ENCODE measurements at regions not wholly inside any gene's neighbourhood (a gene's known extent, or its start where the extent isn't known, plus 50 kb on each side); places are given as distances from the start of the nearest gene placed in this dataset.

GRCh38 chr4:127214016-127214415 lies 418.7 kb upstream of the INTU start:
- Mint-ChIP-seq H3K4me3 (no peak overlapping the region), H3K27ac (no peak overlapping the region), H3K9me3 (peaks cover 8% of the 10 kb centered on the region), H3K36me3 (no peaks in the 10 kb centered on the region), H3K27me3 (ENCODE audit: low read depth) (no peaks in the 10 kb centered on the region), H3K4me1 (peaks cover 12% of the 10 kb centered on the region)
- DNase-seq (ENCODE audit: low spot score in 2 of 2, unreplicated experiment in 2 of 2), result no peak
- TF ChIP-seq CTCF (IDR thresholded peaks at IDR 0.05; ENCODE audit: unreplicated experiment), result no peak

DNA sequence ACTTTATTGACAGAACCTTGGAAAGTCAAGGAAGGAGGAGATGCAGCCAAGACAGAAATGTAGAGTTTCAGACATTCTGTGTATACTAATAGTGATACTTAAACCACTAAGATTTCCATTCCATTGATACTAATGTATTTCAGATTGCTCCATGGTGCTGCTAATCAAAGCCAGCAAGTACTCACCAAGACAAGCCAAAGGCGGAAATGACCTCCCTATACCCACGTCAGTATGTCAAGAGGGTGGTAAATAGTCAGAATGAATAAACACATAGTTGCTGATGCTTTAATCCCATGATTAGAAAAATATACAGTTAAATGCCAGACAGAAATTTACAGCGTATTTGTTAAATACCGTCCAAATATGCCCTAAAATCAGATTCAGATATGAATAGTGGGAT lies 417.8 kb upstream of the INTU start:
- Mint-ChIP-seq H3K36me3 (no peaks in the 10 kb centered on the region), H3K9me3 (peaks cover 3% of the 10 kb centered on the region), H3K4me3 (no peak overlapping the region), H3K27ac (no peak overlapping the region), H3K4me1 (peaks cover 12% of the 10 kb centered on the region), H3K27me3 (ENCODE audit: low read depth) (no peaks in the 10 kb centered on the region)
- TF ChIP-seq CTCF (IDR thresholded peaks at IDR 0.05; ENCODE audit: unreplicated experiment), result no peak
- DNase-seq (ENCODE audit: low spot score in 2 of 2, unreplicated experiment in 2 of 2), result no peak

- no peaks in the 10 kb centered on the region for H3K36me3 Mint-ChIP-seq
- no peaks in the 10 kb centered on the region for H3K4me1 Mint-ChIP-seq
- no peak overlapping the region for H3K27ac Mint-ChIP-seq
- H3K27me3 Mint-ChIP-seq (ENCODE audit: low read depth), result no peaks in the 10 kb centered on the region
- no peak for DNase-seq (ENCODE audit: low spot score in 2 of 2, unreplicated experiment in 2 of 2)
- peaks cover 3% of the 10 kb centered on the region for H3K9me3 Mint-ChIP-seq
- no peak overlapping the region for H3K4me3 Mint-ChIP-seq
- no peak for TF ChIP-seq CTCF (IDR thresholded peaks at IDR 0.05; ENCODE audit: unreplicated experiment)
Measured at GRCh38 chr4:127217586-127218229, 415.0 kb upstream of the INTU start.

- Mint-ChIP-seq H3K4me1 (no peaks in the 10 kb centered on the region), H3K27ac (no peak overlapping the region), H3K27me3 (ENCODE audit: low read depth) (no peaks in the 10 kb centered on the region), H3K9me3 (peaks cover 8% of the 10 kb centered on the region), H3K4me3 (no peak overlapping the region), H3K36me3 (no peaks in the 10 kb centered on the region)
- no peak for TF ChIP-seq CTCF (IDR thresholded peaks at IDR 0.05; ENCODE audit: unreplicated experiment)
- DNase-seq (ENCODE audit: low spot score in 2 of 2, unreplicated experiment in 2 of 2), result no peak
Measured at GRCh38 chr4:127219232-127219631, 413.5 kb upstream of the INTU start.

DNA sequence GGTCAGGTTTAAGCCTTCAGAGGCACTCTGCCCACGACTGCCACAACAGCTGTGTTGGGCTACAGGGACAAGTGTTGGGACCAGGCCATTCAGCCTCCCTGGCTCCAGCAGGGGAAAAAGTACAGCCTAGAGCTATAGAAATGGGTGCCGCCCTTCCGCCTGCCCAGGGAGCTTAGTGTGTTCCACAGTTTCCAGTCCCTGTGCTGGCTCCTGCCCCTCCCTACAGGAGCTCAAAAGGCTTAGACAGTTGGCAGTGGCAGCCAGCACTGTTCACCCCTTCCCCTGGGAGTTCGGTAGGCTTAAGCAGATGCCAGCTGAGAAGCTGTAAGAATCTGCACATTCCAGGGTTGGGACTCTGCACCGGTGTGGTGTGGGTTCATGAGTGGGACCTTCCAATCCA lies 408.2 kb upstream of the INTU start:
- no peak for DNase-seq (ENCODE audit: low spot score in 2 of 2, unreplicated experiment in 2 of 2)
- Mint-ChIP-seq H3K36me3 (no peaks in the 10 kb centered on the region), H3K27me3 (ENCODE audit: low read depth) (no peaks in the 10 kb centered on the region), H3K27ac (no peak overlapping the region), H3K4me1 (no peaks in the 10 kb centered on the region), H3K9me3 (peaks cover 8% of the 10 kb centered on the region), H3K4me3 (no peak overlapping the region)
- TF ChIP-seq CTCF (IDR thresholded peaks at IDR 0.05; ENCODE audit: unreplicated experiment), result no peak
